Neural cell (in vitro differentiated cells): ENCODE measurements at regions not wholly inside any gene's neighbourhood (a gene's known extent, or its start where the extent isn't known, plus 50 kb on each side); places are given as distances from the start of the nearest gene placed in this dataset.

Experiments used
- H2AFZ ChIP-seq: fragments of 200-600, 300-800 bp; sonication (generic), shearing (Covaris generic); 2 replicates; pipeline ENCODE4 v1.6.0; 2014; ENCODE audit warnings: low read depth, mild to moderate bottlenecking, antibody characterized with exemption, low read length, moderate library complexity
- H3F3A ChIP-seq: fragments of 200-600 bp; shearing (Covaris generic); 2 replicates; pipeline ENCODE4 v1.6.1; 2016; ENCODE audit warnings: mild to moderate bottlenecking, moderate library complexity, mixed read lengths, antibody characterized with exemption, low read length; ENCODE audit not compliant: insufficient read depth, poor library complexity, severe bottlenecking
- H3K27ac ChIP-seq: fragments of 200-600, 300-800 bp; sonication (generic), shearing (Covaris generic); 2 replicates; pipeline ENCODE4 v1.5.1; 2014; ENCODE audit warnings: mild to moderate bottlenecking, low read length, moderate library complexity
- H3K27me3 ChIP-seq: fragments of 300-800, 200-600 bp; sonication (generic), shearing (Covaris generic); 2 replicates; pipeline ENCODE4 v1.6.0; 2014; ENCODE audit warnings: mild to moderate bottlenecking, low read depth, low read length, moderate library complexity; ENCODE audit not compliant: insufficient read depth
- H3K36me3 ChIP-seq: fragments of 300-800, 200-600 bp; sonication (generic), shearing (Covaris generic); 2 replicates; pipeline ENCODE4 v1.5.1; 2014; ENCODE audit warnings: mild to moderate bottlenecking, antibody characterized with exemption, low read length, moderate library complexity; ENCODE audit not compliant: insufficient read depth
- H3K4me2 ChIP-seq: fragments of 300-800, 200-600 bp; sonication (generic), shearing (Covaris generic); 2 replicates; pipeline ENCODE4 v1.6.0; 2014; ENCODE audit warnings: mild to moderate bottlenecking, low read length
- H3K4me3 ChIP-seq: fragments of 300-800, 200-600 bp; sonication (generic), shearing (Covaris generic); 2 replicates; pipeline ENCODE4 v1.5.1; 2014; ENCODE audit warnings: mild to moderate bottlenecking, low read length, moderate library complexity
- H3K79me2 ChIP-seq: fragments of 200-600 bp; shearing (Covaris generic); replicated peaks from 2 replicates; pipeline ENCODE4 v1.6.0; 2014; ENCODE audit warnings: mild to moderate bottlenecking, low read length, moderate library complexity; ENCODE audit not compliant: insufficient read depth
- H3K9ac ChIP-seq: fragments of 300-800, 200-600 bp; sonication (generic), shearing (Covaris generic); 2 replicates; pipeline ENCODE4 v1.6.1; 2016; ENCODE audit warnings: mild to moderate bottlenecking, low read length, mixed read lengths
- H3K9me2 ChIP-seq: fragments of 200-600 bp; shearing (Covaris generic); 2 replicates; pipeline ENCODE4 v1.6.1; 2016; ENCODE audit warnings: mild to moderate bottlenecking, low read length, mixed read lengths; ENCODE audit not compliant: insufficient read depth
- H3K9me3 ChIP-seq: fragments of 200-600, 300-800 bp; sonication (generic), shearing (Covaris generic); 2 replicates; pipeline ENCODE4 v1.6.1; 2016; ENCODE audit warnings: mild to moderate bottlenecking, mixed run types, low read length, moderate library complexity, mixed read lengths
- H4K20me1 ChIP-seq: fragments of 200-600 bp; shearing (Covaris generic); 2 replicates; pipeline ENCODE4 v1.6.1; 2016; ENCODE audit warnings: mild to moderate bottlenecking, mixed run types; ENCODE audit not compliant: insufficient read depth
- EP300 ChIP-seq: fragments of 450-650 bp; conservative IDR thresholded peaks from 2 replicates; pipeline ENCODE4 v1.6.1; 2014; ENCODE audit warnings: antibody characterized with exemption, mild to moderate bottlenecking, moderate library complexity; ENCODE audit not compliant: poor library complexity, severe bottlenecking
- EZH2 ChIP-seq: fragments of 200-600, 300-800 bp; shearing (Covaris generic), sonication (generic); IDR thresholded peaks from 2 replicates; pipeline ENCODE4 v1.6.1; 2014; ENCODE audit warnings: antibody characterized with exemption, low read length, borderline replicate concordance, mild to moderate bottlenecking; ENCODE audit not compliant: insufficient read depth, poor library complexity, severe bottlenecking
- MXI1 ChIP-seq: fragments of 450-650 bp; conservative IDR thresholded peaks from 2 replicates; pipeline ENCODE4 v1.6.1; 2014; ENCODE audit warnings: antibody characterized with exemption, mild to moderate bottlenecking; ENCODE audit not compliant: poor library complexity, severe bottlenecking
- POLR2AphosphoS5 ChIP-seq: IDR thresholded peaks from 2 replicates; pipeline ENCODE4 v1.6.1; 2012
- RAD21 ChIP-seq: fragments of 450-650 bp; conservative IDR thresholded peaks from 2 replicates; pipeline ENCODE4 v1.6.1; 2014; ENCODE audit warnings: antibody characterized with exemption, mild to moderate bottlenecking, moderate library complexity
- SMC3 ChIP-seq: fragments of 450-650 bp; conservative IDR thresholded peaks from 2 replicates; pipeline ENCODE4 v1.6.1; 2014; ENCODE audit warnings: antibody characterized with exemption, mild to moderate bottlenecking, moderate library complexity; ENCODE audit not compliant: poor library complexity
- TAF1 ChIP-seq: IDR thresholded peaks from 2 replicates; pipeline ENCODE4 v1.6.1; 2012; ENCODE audit warnings: low read depth
- TF ChIP-seq, protein P1 (sequence below): fragments of 450-650 bp; IDR thresholded peaks from 2 replicates; pipeline ENCODE4 v1.5.1; 2014; ENCODE audit warnings: antibody characterized with exemption, mild to moderate bottlenecking, moderate library complexity; ENCODE audit not compliant: poor library complexity, severe bottlenecking
- TF ChIP-seq, protein P2 (sequence below): IDR thresholded peaks from 2 replicates; pipeline ENCODE4 v1.6.1; 2012; ENCODE audit warnings: borderline replicate concordance

- no peak overlapping the region for H3K4me2 ChIP-seq
- no peaks in the 10 kb centered on the region for H3K9me3 ChIP-seq
- no peaks in the 10 kb centered on the region for H3K79me2 ChIP-seq
- no peaks in the 10 kb centered on the region for H4K20me1 ChIP-seq
- H3K27me3 ChIP-seq, result no peaks in the 10 kb centered on the region
- no peaks in the 10 kb centered on the region for H3K36me3 ChIP-seq
- no peaks in the 10 kb centered on the region for H3K9me2 ChIP-seq
- no peaks in the 10 kb centered on the region for H3F3A ChIP-seq
- TF ChIP-seq, protein P1, sequence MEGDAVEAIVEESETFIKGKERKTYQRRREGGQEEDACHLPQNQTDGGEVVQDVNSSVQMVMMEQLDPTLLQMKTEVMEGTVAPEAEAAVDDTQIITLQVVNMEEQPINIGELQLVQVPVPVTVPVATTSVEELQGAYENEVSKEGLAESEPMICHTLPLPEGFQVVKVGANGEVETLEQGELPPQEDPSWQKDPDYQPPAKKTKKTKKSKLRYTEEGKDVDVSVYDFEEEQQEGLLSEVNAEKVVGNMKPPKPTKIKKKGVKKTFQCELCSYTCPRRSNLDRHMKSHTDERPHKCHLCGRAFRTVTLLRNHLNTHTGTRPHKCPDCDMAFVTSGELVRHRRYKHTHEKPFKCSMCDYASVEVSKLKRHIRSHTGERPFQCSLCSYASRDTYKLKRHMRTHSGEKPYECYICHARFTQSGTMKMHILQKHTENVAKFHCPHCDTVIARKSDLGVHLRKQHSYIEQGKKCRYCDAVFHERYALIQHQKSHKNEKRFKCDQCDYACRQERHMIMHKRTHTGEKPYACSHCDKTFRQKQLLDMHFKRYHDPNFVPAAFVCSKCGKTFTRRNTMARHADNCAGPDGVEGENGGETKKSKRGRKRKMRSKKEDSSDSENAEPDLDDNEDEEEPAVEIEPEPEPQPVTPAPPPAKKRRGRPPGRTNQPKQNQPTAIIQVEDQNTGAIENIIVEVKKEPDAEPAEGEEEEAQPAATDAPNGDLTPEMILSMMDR, result no peak
- TF ChIP-seq SMC3 (no peak), RAD21 (no peak), POLR2AphosphoS5 (no peak), MXI1 (no peak), TAF1 (no peak), EZH2 (no peak), EP300 (no peak)
- TF ChIP-seq, protein P2, sequence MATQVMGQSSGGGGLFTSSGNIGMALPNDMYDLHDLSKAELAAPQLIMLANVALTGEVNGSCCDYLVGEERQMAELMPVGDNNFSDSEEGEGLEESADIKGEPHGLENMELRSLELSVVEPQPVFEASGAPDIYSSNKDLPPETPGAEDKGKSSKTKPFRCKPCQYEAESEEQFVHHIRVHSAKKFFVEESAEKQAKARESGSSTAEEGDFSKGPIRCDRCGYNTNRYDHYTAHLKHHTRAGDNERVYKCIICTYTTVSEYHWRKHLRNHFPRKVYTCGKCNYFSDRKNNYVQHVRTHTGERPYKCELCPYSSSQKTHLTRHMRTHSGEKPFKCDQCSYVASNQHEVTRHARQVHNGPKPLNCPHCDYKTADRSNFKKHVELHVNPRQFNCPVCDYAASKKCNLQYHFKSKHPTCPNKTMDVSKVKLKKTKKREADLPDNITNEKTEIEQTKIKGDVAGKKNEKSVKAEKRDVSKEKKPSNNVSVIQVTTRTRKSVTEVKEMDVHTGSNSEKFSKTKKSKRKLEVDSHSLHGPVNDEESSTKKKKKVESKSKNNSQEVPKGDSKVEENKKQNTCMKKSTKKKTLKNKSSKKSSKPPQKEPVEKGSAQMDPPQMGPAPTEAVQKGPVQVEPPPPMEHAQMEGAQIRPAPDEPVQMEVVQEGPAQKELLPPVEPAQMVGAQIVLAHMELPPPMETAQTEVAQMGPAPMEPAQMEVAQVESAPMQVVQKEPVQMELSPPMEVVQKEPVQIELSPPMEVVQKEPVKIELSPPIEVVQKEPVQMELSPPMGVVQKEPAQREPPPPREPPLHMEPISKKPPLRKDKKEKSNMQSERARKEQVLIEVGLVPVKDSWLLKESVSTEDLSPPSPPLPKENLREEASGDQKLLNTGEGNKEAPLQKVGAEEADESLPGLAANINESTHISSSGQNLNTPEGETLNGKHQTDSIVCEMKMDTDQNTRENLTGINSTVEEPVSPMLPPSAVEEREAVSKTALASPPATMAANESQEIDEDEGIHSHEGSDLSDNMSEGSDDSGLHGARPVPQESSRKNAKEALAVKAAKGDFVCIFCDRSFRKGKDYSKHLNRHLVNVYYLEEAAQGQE, result no peak
- H3K9ac ChIP-seq, result no peak overlapping the region
- H3K4me3 ChIP-seq, result no peak overlapping the region
- H2AFZ ChIP-seq, result no peak overlapping the region
- no peak overlapping the region for H3K27ac ChIP-seq
Measured at GRCh38 chr2:30034052-30034775, 112.6 kb upstream of the YPEL5 start.

GRCh38 chr2:30037016-30037415 is 109.8 kb upstream of the YPEL5 start:
- H3K27me3 ChIP-seq, result no peaks in the 10 kb centered on the region
- H3K36me3 ChIP-seq, result no peaks in the 10 kb centered on the region
- no peak overlapping the region for H2AFZ ChIP-seq
- TF ChIP-seq POLR2AphosphoS5 (no peak), RAD21 (no peak), EZH2 (no peak)
- TF ChIP-seq, protein P2, result no peak
- no peaks in the 10 kb centered on the region for H3K9me2 ChIP-seq
- no peaks in the 10 kb centered on the region for H3K79me2 ChIP-seq
- no peak overlapping the region for H3K27ac ChIP-seq
- H3K4me3 ChIP-seq, result no peak overlapping the region
- no peaks in the 10 kb centered on the region for H3K9me3 ChIP-seq
- H4K20me1 ChIP-seq, result no peaks in the 10 kb centered on the region
- H3K4me2 ChIP-seq, result no peak overlapping the region
- H3K9ac ChIP-seq, result no peak overlapping the region
- H3F3A ChIP-seq, result no peaks in the 10 kb centered on the region
